ENCODE measurements at regions not wholly inside any gene's neighbourhood (a gene's known extent, or its start where the extent isn't known, plus 50 kb on each side); places are given as distances from the start of the nearest gene placed in this dataset.
"Not testable (repeated sequence)": the region's sequence is repeated elsewhere in the genome, so short reads cannot be mapped to it uniquely, and the experiment has no call there.

GRCh38 chr4:3967204-3967603, 201.0 kb downstream of the ADRA2C start:
- DNase-seq = not testable (repeated sequence)

- not testable (repeated sequence) for DNase-seq
Observed at GRCh38 chr4:3972626-3973025, 206.4 kb downstream of the ADRA2C start.

GRCh38 chr4:3973581-3974200, 207.5 kb downstream of the ADRA2C start:
- not testable (repeated sequence) for DNase-seq

GRCh38 chr4:3983518-3984125, 217.4 kb downstream of the ADRA2C start:
- DNase-seq = not testable (repeated sequence)

GRCh38 chr4:3984796-3985195, 218.6 kb downstream of the ADRA2C start:
- not testable (repeated sequence) for DNase-seq

DNA sequence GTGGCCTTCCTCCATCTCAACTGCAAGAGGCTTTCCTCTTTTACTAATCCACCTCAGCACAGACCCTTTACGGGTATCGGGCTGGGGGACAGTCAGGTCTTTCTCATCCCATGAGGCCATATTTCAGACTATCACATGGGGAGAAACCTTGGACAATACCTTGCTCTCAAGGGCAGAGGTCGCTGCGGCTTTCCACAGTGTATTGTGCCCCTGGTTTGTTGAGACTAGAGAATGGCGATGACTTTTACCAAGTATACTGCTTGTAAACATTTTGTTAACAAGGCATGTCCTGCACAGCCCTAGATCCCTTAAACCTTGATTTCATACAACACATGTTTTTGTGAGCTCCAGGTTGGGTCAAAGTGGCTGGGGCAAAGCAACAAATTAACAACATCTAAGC, 220.2 kb downstream of the ADRA2C start:
- not testable (repeated sequence) for DNase-seq

DNA sequence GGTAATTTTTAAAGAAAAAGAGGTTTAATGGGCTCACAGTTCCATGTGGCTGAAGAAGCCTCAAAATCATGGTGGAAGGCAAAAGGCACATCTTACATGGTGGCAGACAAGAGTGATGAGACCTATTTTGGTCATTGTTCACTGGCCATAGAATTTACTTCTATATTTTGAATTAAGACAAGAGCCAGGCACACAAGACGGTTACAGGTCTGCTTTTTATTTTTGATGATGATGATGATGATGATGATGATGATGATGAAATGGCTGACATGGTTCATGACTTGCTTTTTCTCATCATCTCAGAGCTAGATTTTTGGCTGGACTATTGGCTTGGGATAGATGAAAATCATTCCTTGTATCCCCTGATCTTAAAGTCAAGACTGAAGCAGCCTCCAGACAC, 229.3 kb downstream of the OTOP1 start:
- DNase-seq = not testable (repeated sequence)

- not testable (repeated sequence) for DNase-seq
Observed at GRCh38 chr4:4004036-4004435, 222.7 kb downstream of the OTOP1 start.

- not testable (repeated sequence) for DNase-seq
Observed at GRCh38 chr4:4004702-4005101, 222.0 kb downstream of the OTOP1 start.

GRCh38 chr4:4006356-4006755, 220.4 kb downstream of the OTOP1 start:
- DNase-seq = not testable (repeated sequence)

DNA sequence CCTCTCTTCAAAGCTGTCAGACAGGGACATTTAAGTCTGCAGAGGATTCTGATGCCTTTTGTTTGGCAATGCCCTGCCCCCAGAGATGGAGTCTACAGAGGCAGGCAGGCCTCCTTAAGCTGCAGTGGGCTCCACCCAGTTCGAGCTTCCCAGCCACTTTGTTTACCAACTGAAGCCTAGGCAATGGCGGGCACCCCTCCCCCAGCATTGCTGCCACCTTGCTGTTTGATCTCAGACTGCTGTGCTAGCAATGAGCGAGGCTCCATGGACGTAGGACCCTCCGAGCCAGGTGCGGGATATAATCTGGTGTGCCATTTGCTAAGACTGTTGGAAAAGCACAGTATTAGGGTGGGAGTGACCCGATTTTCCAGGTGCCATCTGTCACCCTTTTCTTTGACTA, 207.7 kb downstream of the OTOP1 start:
- not testable (repeated sequence) for DNase-seq

- DNase-seq = not testable (repeated sequence)
Observed at GRCh38 chr4:4021161-4021560, 205.6 kb downstream of the OTOP1 start.

DNA sequence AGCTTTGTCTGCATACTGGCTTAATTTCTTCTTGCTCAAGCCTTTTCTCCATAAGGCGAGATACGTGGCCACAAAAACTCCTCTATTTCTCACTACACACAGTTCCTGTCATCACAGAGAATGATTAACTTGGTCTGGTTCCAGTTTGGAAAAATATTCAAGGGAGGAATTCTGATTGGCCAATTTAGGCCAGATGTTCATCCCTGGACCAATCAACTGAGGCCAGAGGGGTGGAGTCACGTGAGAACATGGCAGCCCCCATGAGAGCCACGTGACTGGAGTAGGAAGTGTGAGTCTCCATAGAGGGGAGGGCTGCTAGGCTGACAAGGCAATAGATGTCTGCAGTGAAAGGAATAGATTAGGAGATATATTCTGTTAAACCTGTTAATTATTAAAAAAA, 200.0 kb downstream of the OTOP1 start:
- DNase-seq = not testable (repeated sequence)

DNA sequence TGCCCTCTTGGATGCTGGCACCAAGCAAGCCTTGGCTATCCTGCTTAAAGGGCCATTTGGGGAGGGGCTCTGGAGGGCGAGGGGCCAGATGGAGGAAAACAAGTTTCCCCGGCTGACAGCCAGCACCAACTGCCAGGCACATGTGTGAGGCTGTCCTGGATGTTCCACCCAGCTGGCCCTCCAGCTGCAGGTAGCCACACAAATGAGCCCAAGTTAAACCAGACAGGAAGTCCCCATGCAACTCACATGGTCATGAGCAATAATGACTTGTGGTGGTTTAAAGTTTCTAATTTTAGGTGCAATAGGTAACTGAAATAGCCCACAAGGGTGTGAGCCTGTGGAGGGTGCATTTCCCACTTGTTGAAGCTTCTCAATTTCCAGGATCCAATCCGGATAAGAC, 198.0 kb downstream of the OTOP1 start:
- DNase-seq = not testable (repeated sequence)

GRCh38 chr4:4030509-4030908, 196.2 kb downstream of the OTOP1 start:
- DNase-seq = not testable (repeated sequence)

DNA sequence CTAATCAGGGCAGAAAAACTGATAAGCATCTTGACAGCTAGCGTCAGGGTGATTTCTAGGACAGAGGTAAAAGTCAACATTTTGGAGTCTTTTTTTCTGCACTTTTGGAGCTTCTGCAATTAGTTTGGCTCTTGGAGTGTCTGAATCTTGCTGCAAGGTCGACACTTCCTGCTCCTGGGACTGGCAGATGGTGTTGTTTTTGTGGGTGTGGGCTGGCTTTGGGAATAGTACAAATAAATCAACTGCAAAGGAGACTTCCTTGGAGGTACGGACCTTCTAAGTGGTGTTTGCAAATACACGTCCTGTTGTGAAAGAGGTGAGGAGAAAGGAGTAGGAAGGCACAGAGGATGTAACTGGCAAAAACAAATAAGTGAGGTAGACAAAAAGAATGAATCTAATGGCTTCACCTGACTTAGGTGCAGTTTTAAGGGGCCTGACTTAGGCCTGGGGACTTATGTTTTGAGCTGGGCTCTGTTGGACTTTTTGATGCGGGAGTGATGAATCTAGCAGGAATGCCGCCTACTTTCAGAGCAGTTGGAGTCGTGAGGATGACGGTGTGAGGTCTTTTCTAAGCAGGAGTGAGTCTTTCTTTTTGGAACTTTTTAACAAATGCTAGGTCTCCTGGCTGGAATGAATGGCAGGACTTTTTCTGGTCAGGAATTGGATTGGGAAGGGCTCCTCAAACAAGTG, 195.1 kb downstream of the OTOP1 start:
- DNase-seq = not testable (repeated sequence)

- DNase-seq = not testable (repeated sequence)
Observed at GRCh38 chr4:4032364-4032763, 194.4 kb downstream of the OTOP1 start.

DNA sequence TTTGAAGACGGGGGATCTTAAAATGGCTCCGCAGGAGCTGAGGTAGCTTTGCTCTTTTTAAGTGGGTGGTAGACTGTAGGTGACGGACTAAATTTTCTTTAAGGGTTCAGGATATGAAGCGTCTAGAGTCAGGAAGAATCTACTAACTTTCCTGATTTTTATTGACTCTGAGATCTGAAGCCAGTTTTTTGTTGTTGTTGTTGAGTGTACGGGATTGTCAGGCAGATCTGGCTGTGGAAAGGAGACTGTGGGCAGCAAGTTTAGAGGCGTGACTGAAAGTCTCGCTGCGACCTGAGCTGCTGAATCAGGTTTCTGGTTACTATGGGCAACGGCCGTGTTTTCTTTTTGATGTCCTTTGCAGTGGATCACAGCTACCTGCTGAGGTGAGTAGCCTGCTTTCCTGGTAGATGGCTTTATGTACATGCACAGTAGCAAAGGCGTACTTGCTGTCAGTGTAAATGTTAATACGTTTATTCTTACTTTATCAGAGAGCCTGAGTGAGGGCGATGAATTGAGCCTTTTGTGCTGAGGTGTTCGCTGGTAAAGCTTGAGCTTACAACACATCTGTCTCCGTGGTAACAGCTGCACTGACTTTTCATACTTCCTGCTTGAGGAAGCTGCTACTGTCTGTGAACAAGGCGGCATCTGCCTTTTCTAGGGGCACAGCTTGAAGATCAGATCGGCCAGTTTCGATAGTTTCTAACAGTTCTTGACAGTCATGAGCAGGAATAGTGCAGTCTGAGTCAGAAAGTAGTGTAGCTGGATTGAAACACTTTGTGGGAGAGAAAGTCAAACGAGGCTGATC, 193.7 kb downstream of the OTOP1 start:
- DNase-seq = not testable (repeated sequence)

- not testable (repeated sequence) for DNase-seq
Observed at GRCh38 chr4:4037399-4038138, 189.2 kb downstream of the OTOP1 start.

- not testable (repeated sequence) for DNase-seq
Observed at GRCh38 chr4:4045823-4046222, 180.9 kb downstream of the OTOP1 start.

- not testable (repeated sequence) for DNase-seq
Observed at GRCh38 chr4:4046686-4047085, 180.0 kb downstream of the OTOP1 start.

DNA sequence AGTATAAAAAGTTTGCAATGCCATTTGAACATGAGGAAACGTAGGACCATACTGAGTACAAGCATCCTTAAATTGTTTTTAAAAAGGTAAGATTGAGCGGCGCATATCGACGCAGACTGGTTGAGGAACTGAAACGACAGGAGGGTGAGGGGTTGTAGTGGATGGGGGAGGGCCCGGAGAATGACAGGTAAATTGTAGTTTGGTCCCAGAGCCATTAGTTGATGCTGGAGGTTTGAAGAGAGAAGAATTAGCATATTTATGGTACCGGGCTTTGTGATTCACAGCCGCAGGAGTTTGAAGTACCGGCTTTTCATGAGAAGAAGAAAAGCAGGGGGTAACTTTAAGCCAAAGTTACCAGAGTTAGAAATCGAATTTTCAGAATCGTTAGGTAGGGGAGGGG, 179.5 kb downstream of the OTOP1 start:
- DNase-seq = not testable (repeated sequence)

Measured in NCI-H187 (cell line).